Peyer's patch (tissue), 4 donors: ENCODE measurements at regions not wholly inside any gene's neighbourhood (a gene's known extent, or its start where the extent isn't known, plus 50 kb on each side); places are given as distances from the start of the nearest gene placed in this dataset.

ENCODE experiments used
- CTCF ChIP-seq, 6 experiments: fragments of 450-650 bp in 4 of 6; fragments of 200-600 bp in 2 of 6; sonication (generic) in 1 of 6; IDR thresholded peaks; one replicate each; pipeline ENCODE4 v1.5.1; 2017 to 2019; ENCODE audit warnings: antibody characterized with exemption in 6 of 6, mild to moderate bottlenecking in 3 of 6, moderate library complexity in 1 of 6
- POLR2A ChIP-seq, 2 donors: fragments of 450-650 bp; IDR thresholded peaks; one replicate each; pipeline ENCODE4 v1.5.1; 2017; ENCODE audit warnings: antibody characterized with exemption in 2 of 2, mild to moderate bottlenecking in 2 of 2, moderate library complexity in 2 of 2

DNA sequence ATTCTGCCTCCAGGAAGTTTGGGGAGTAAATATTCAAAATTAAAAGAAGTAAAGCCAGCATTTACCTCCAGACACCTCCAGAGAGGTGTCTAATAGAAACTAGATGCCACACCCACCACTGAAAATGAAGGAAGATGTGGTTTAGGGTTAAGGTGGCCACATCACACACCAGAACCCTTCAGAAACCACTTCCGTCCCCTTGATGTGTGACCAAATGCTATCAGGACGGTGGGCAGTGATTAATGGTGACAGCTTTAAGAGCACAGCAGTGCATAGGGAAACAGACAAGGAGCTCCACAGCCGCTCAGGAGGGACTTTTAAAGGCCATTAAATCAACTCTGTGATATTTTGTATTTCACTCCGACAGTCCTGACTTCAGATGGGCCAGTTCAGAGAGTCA lies 295.2 kb downstream of the BRINP1 start:
- TF ChIP-seq CTCF (IDR thresholded peaks at IDR 0.05) = no peak
- no peak for TF ChIP-seq POLR2A (IDR thresholded peaks at IDR 0.05)
